ENCODE measurements at regions not wholly inside any gene's neighbourhood (a gene's known extent, or its start where the extent isn't known, plus 50 kb on each side); places are given as distances from the start of the nearest gene placed in this dataset.

DNA sequence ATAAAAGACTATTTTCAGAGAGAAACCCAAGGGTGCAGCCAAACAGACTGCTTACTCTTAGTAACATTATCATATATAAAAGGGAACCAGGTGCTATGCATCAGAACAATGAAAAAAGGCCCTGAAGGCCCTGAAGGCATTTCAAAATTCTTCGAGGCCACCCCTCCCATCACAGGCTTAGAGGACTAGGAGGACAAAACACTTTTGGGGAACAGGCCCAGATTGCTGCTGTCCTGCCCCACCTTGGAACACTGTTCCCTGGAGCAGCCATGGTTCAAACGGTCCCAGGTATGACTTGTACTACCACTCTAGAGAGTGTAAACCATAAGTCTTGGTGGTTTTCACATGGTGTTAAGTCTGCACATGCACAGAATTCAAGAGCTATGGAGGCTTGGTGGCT lies 2183.1 kb upstream of the CELF4 start:
- FAIRE-seq: no peak
- Histone ChIP-seq H3K9ac (ENCODE audit: low read length) (no peak overlapping the region), H3K4me3 (ENCODE audit: insufficient read depth, low read depth, low read length) (no peak overlapping the region), H3K9me3 (ENCODE audit: insufficient read depth, low read depth, low read length) (no peaks in the 10 kb centered on the region), H3K4me2 (ENCODE audit: low read length) (no peak overlapping the region), H3K27me3 (ENCODE audit: insufficient read depth, low read length) (no peaks in the 10 kb centered on the region), H3K36me3 (ENCODE audit: insufficient read depth, low read length) (no peaks in the 10 kb centered on the region), H3K79me2 (ENCODE audit: insufficient read depth, low read length) (no peaks in the 10 kb centered on the region), H3K27ac (ENCODE audit: low read depth, low read length) (no peak overlapping the region), H2AFZ (ENCODE audit: low read depth, low read length) (no peak overlapping the region), H4K20me1 (ENCODE audit: insufficient read depth, low read length) (no peaks in the 10 kb centered on the region), H3K4me1 (ENCODE audit: insufficient read depth, low read length) (no peaks in the 10 kb centered on the region)
- Mint-ChIP-seq H3K36me3 (ENCODE audit: low read depth, unreplicated experiment) (no peaks in the 10 kb centered on the region), H3K4me3 (ENCODE audit: unreplicated experiment) (no peak overlapping the region), H3K27me3 (ENCODE audit: low read depth, unreplicated experiment) (no peaks in the 10 kb centered on the region), H3K9me3 (ENCODE audit: unreplicated experiment) (no peaks in the 10 kb centered on the region), H3K27ac (ENCODE audit: unreplicated experiment) (no peak overlapping the region), H3K4me1 (ENCODE audit: low read depth, unreplicated experiment) (peaks cover 7% of the 10 kb centered on the region)
- DNase-seq (ENCODE audit: low read depth): no peak
- TF ChIP-seq, protein P1, sequence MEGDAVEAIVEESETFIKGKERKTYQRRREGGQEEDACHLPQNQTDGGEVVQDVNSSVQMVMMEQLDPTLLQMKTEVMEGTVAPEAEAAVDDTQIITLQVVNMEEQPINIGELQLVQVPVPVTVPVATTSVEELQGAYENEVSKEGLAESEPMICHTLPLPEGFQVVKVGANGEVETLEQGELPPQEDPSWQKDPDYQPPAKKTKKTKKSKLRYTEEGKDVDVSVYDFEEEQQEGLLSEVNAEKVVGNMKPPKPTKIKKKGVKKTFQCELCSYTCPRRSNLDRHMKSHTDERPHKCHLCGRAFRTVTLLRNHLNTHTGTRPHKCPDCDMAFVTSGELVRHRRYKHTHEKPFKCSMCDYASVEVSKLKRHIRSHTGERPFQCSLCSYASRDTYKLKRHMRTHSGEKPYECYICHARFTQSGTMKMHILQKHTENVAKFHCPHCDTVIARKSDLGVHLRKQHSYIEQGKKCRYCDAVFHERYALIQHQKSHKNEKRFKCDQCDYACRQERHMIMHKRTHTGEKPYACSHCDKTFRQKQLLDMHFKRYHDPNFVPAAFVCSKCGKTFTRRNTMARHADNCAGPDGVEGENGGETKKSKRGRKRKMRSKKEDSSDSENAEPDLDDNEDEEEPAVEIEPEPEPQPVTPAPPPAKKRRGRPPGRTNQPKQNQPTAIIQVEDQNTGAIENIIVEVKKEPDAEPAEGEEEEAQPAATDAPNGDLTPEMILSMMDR (IDR thresholded peaks at IDR 0.05; ENCODE audit: insufficient read depth, low read depth, low read length): no peak
- TF ChIP-seq EZH2 (IDR thresholded peaks at IDR 0.05; ENCODE audit: insufficient read depth, low read length): no peak

DNA sequence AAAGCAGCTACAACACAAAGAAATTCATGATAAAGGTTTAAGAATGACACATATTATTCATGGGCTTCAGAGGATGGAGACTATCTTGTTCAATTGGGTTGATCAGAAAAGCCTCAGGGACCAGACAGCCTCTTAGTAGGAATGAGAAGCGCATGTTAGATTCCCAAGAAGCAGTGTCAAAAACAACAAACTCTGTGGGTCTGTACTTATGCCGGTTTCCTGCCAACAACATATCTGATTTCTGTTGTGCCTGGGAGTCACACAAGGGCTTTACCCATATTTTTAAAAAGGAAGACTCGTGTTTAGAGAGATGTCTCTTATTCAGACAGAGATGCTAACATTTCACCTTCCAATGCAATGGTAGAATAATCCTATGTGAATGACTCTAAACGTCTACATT lies 2180.6 kb upstream of the CELF4 start:
- no peak for TF ChIP-seq EZH2 (IDR thresholded peaks at IDR 0.05; ENCODE audit: insufficient read depth, low read length)
- no peak for FAIRE-seq

DNA sequence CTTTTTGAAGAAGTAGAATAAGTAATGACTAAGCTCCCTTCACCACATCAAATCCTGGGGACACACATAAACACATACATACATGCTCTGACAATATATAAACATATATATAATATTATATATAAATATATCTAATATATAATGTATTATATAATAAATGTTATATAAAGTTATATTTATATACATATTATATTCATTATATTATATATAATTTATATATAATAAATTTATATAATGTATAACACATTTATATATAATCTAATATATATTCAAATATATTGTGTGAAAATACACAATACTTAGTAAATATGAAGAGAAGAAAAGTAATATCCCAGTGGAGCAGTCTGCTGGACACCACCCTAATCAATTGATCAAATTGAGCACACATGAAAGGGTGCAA lies 2177.9 kb upstream of the CELF4 start:
- Mint-ChIP-seq H3K4me3 (ENCODE audit: unreplicated experiment) (no peak overlapping the region), H3K4me1 (ENCODE audit: low read depth, unreplicated experiment) (no peaks in the 10 kb centered on the region), H3K27ac (ENCODE audit: unreplicated experiment) (no peak overlapping the region), H3K36me3 (ENCODE audit: low read depth, unreplicated experiment) (no peaks in the 10 kb centered on the region), H3K9me3 (ENCODE audit: unreplicated experiment) (no peaks in the 10 kb centered on the region), H3K27me3 (ENCODE audit: low read depth, unreplicated experiment) (no peaks in the 10 kb centered on the region)
- FAIRE-seq (no peak), DNase-seq (ENCODE audit: low read depth) (no peak)
- TF ChIP-seq EZH2 (IDR thresholded peaks at IDR 0.05; ENCODE audit: insufficient read depth, low read length): no peak
- TF ChIP-seq, protein P1 (IDR thresholded peaks at IDR 0.05; ENCODE audit: insufficient read depth, low read depth, low read length): no peak
- Histone ChIP-seq H2AFZ (ENCODE audit: low read depth, low read length) (no peak overlapping the region), H3K4me2 (ENCODE audit: low read length) (no peak overlapping the region), H3K9ac (ENCODE audit: low read length) (no peak overlapping the region), H3K27ac (ENCODE audit: low read depth, low read length) (no peak overlapping the region), H3K27me3 (ENCODE audit: insufficient read depth, low read length) (no peaks in the 10 kb centered on the region), H4K20me1 (ENCODE audit: insufficient read depth, low read length) (no peaks in the 10 kb centered on the region), H3K4me1 (ENCODE audit: insufficient read depth, low read length) (peaks cover 7% of the 10 kb centered on the region), H3K4me3 (ENCODE audit: insufficient read depth, low read depth, low read length) (no peak overlapping the region), H3K9me3 (ENCODE audit: insufficient read depth, low read depth, low read length) (no peaks in the 10 kb centered on the region), H3K79me2 (ENCODE audit: insufficient read depth, low read length) (no peaks in the 10 kb centered on the region), H3K36me3 (ENCODE audit: insufficient read depth, low read length) (no peaks in the 10 kb centered on the region)

More for the DNA sequence above, 2180.6 kb upstream of the CELF4 start:
- H3K36me3 Mint-ChIP-seq (ENCODE audit: low read depth, unreplicated experiment): no peaks in the 10 kb centered on the region
- Histone ChIP-seq H2AFZ (ENCODE audit: low read depth, low read length) (no peak overlapping the region), H3K27ac (ENCODE audit: low read depth, low read length) (no peak overlapping the region), H3K4me3 (ENCODE audit: insufficient read depth, low read depth, low read length) (no peak overlapping the region), H3K9me3 (ENCODE audit: insufficient read depth, low read depth, low read length) (no peaks in the 10 kb centered on the region), H3K27me3 (ENCODE audit: insufficient read depth, low read length) (no peaks in the 10 kb centered on the region), H3K4me2 (ENCODE audit: low read length) (no peak overlapping the region), H3K79me2 (ENCODE audit: insufficient read depth, low read length) (no peaks in the 10 kb centered on the region), H4K20me1 (ENCODE audit: insufficient read depth, low read length) (no peaks in the 10 kb centered on the region), H3K9ac (ENCODE audit: low read length) (no peak overlapping the region), H3K36me3 (ENCODE audit: insufficient read depth, low read length) (no peaks in the 10 kb centered on the region), H3K4me1 (ENCODE audit: insufficient read depth, low read length) (peaks cover 7% of the 10 kb centered on the region)
- no peaks in the 10 kb centered on the region for H3K9me3 Mint-ChIP-seq (ENCODE audit: unreplicated experiment)
- H3K27ac Mint-ChIP-seq (ENCODE audit: unreplicated experiment): no peak overlapping the region
- H3K27me3 Mint-ChIP-seq (ENCODE audit: low read depth, unreplicated experiment): no peaks in the 10 kb centered on the region
- no peaks in the 10 kb centered on the region for H3K4me1 Mint-ChIP-seq (ENCODE audit: low read depth, unreplicated experiment)
- no peak for DNase-seq (ENCODE audit: low read depth)
- H3K4me3 Mint-ChIP-seq (ENCODE audit: unreplicated experiment): no peak overlapping the region
